Caco-2 (cell line): ENCODE measurements at regions not wholly inside any gene's neighbourhood (a gene's known extent, or its start where the extent isn't known, plus 50 kb on each side); places are given as distances from the start of the nearest gene placed in this dataset.

Source experiments
- BruUV-seq: library from RNA; stranded (reverse); fragments of 400-500 nt; replicated peaks from 2 replicates; lab custom pipeline; 2021; lab: Mats Ljungman, UMichigan
- CTCF ChIA-PET: fragments of 300-600 bp; sonication (Branson Sonifier 250); formaldehyde crosslinking; loops from one replicate; lab custom pipeline; 2022; ENCODE audit warnings: antibody characterized with exemption; lab: Charles Lee
- POLR2A ChIA-PET: fragments of 300-600 bp; sonication (Branson Sonifier 250); formaldehyde crosslinking; loops from one replicate; lab custom pipeline; 2022; ENCODE audit warnings: antibody characterized with exemption; lab: Charles Lee
- DNase-seq, 2 experiments: peaks; one replicate each; pipeline versions ENCODE4 v3.0.0 to v3.0.0-alpha.2; 2020 to 2022
- H3K27me3 ChIP-seq: replicated peaks from 2 replicates; pipeline ENCODE4 v1.6.0; 2011; ENCODE audit warnings: low read length; ENCODE audit not compliant: control insufficient read depth, insufficient read depth
- H3K36me3 ChIP-seq: 2 replicates; pipeline ENCODE4 v1.5.1; 2011; ENCODE audit warnings: low read length; ENCODE audit not compliant: control insufficient read depth, insufficient read depth
- H3K4me1 ChIP-seq: fragments of 250-450 bp; sonication (Bioruptor Pico); 2 replicates; pipeline ENCODE4 v1.5.1; 2020; ENCODE audit warnings: mild to moderate bottlenecking
- H3K4me3 ChIP-seq: 2 replicates; pipeline ENCODE4 v1.5.1; 2011; ENCODE audit warnings: low read depth, mild to moderate bottlenecking, control low read depth, low read length
- H3K9me3 ChIP-seq: fragments of 250-450 bp; sonication (Bioruptor Pico); 2 replicates; pipeline ENCODE4 v1.5.1; 2020; ENCODE audit warnings: mild to moderate bottlenecking, moderate library complexity
- H3K27ac Mint-ChIP-seq: one replicate; pipeline ENCODE4 v1.8.0; 2022; ENCODE audit warnings: mixed read lengths; ENCODE audit not compliant: unreplicated experiment
- H3K27me3 Mint-ChIP-seq: one replicate; pipeline ENCODE4 v1.8.0; 2022; ENCODE audit warnings: mixed read lengths; ENCODE audit not compliant: insufficient read depth, unreplicated experiment
- H3K36me3 Mint-ChIP-seq: one replicate; pipeline ENCODE4 v1.8.0; 2022; ENCODE audit warnings: mild to moderate bottlenecking, mixed read lengths; ENCODE audit not compliant: insufficient read depth, unreplicated experiment
- H3K4me1 Mint-ChIP-seq: one replicate; pipeline ENCODE4 v1.8.0; 2022; ENCODE audit warnings: low read depth, mixed read lengths; ENCODE audit not compliant: unreplicated experiment
- H3K4me3 Mint-ChIP-seq: one replicate; pipeline ENCODE4 v1.8.0; 2022; ENCODE audit warnings: mild to moderate bottlenecking, moderate library complexity, mixed read lengths; ENCODE audit not compliant: unreplicated experiment
- H3K9me3 Mint-ChIP-seq: one replicate; pipeline ENCODE4 v1.8.0; 2022; ENCODE audit warnings: mixed read lengths; ENCODE audit not compliant: unreplicated experiment
- CTCF ChIP-seq, 2 experiments: fragments of 200-600 bp in 1 of 2; IDR thresholded peaks; 1 replicate in 1 of 2; 2 replicates in 1 of 2; pipeline versions ENCODE4 v1.5.1 to v1.8.0; 2011 to 2022; ENCODE audit warnings: antibody characterized with exemption in 1 of 2, control low read depth in 1 of 2, inconsistent platforms in 1 of 2, low read depth in 1 of 2, low read length in 1 of 2, mild to moderate bottlenecking in 1 of 2, moderate library complexity in 1 of 2; ENCODE audit not compliant: insufficient read depth in 1 of 2, severe bottlenecking in 1 of 2, unreplicated experiment in 1 of 2
- intact Hi-C: fragments of 100-400 bp; cut with micrococcal nuclease; formaldehyde crosslinking; loops from one replicate; pipeline ENCODE4 v1.10.0; 2022; ENCODE audit not compliant: unreplicated experiment

- intact Hi-C loops = no loop called here
- Mint-ChIP-seq H3K36me3 (peaks cover 27% of the 10 kb centered on the region), H3K4me3 (no peak overlapping the region), H3K27ac (no peak overlapping the region), H3K4me1 (peaks cover 36% of the 10 kb centered on the region), H3K9me3 (no peaks in the 10 kb centered on the region), H3K27me3 (no peaks in the 10 kb centered on the region)
- ChIA-PET CTCF (no interaction called here), POLR2A (no interaction called here)
- no peak for TF ChIP-seq CTCF (IDR thresholded peaks at IDR 0.05; ENCODE audit: insufficient read depth in 1 of 2, low read depth in 1 of 2, low read length in 1 of 2, severe bottlenecking in 1 of 2, unreplicated experiment in 1 of 2)
- no TSS peak for BruUV-seq
- Histone ChIP-seq H3K4me3 (no peak overlapping the region), H3K4me1 (peaks cover 21% of the 10 kb centered on the region), H3K9me3 (no peaks in the 10 kb centered on the region), H3K36me3 (peaks cover 2% of the 10 kb centered on the region; the same call in 1 of the 2 replicates), H3K27me3 (no peaks in the 10 kb centered on the region)
- DNase-seq = no peak
Measured at GRCh38 chr1:168396940-168397684, 116.4 kb downstream of the TBX19 start.

- Histone ChIP-seq H3K36me3 (peaks cover 2% of the 10 kb centered on the region; the same call in 1 of the 2 replicates), H3K4me1 (peaks cover 15% of the 10 kb centered on the region), H3K4me3 (no peak overlapping the region), H3K27me3 (no peaks in the 10 kb centered on the region), H3K9me3 (no peaks in the 10 kb centered on the region)
- H3K4me3 Mint-ChIP-seq = no peak overlapping the region
- H3K27me3 Mint-ChIP-seq = no peaks in the 10 kb centered on the region
- H3K4me1 Mint-ChIP-seq = peaks cover 38% of the 10 kb centered on the region
- no peak for DNase-seq
- intact Hi-C loops = no loop called here
- BruUV-seq = no TSS peak
- CTCF ChIA-PET = no interaction called here
- peaks cover 27% of the 10 kb centered on the region for H3K36me3 Mint-ChIP-seq
- TF ChIP-seq CTCF (IDR thresholded peaks at IDR 0.05; ENCODE audit: insufficient read depth in 1 of 2, low read depth in 1 of 2, low read length in 1 of 2, severe bottlenecking in 1 of 2, unreplicated experiment in 1 of 2) = no peak
- H3K27ac Mint-ChIP-seq = no peak overlapping the region
- POLR2A ChIA-PET = no interaction called here
- H3K9me3 Mint-ChIP-seq = no peaks in the 10 kb centered on the region
Measured at GRCh38 chr1:168396508-168396907, 115.8 kb downstream of the TBX19 start.

GRCh38 chr1:168394858-168395257 is 114.2 kb downstream of the TBX19 start:
- Mint-ChIP-seq H3K36me3 (peaks cover 20% of the 10 kb centered on the region), H3K9me3 (no peaks in the 10 kb centered on the region), H3K27me3 (no peaks in the 10 kb centered on the region), H3K27ac (no peak overlapping the region), H3K4me1 (peaks cover 30% of the 10 kb centered on the region), H3K4me3 (no peak overlapping the region)
- ChIA-PET POLR2A (no interaction called here), CTCF (no interaction called here)
- Histone ChIP-seq H3K36me3 (no peaks in the 10 kb centered on the region), H3K27me3 (no peaks in the 10 kb centered on the region), H3K9me3 (no peaks in the 10 kb centered on the region), H3K4me1 (peaks cover 14% of the 10 kb centered on the region; the same call in 1 of the 2 replicates), H3K4me3 (no peak overlapping the region)
- no peak for DNase-seq
- intact Hi-C loops = no loop called here
- no TSS peak for BruUV-seq
- TF ChIP-seq CTCF (IDR thresholded peaks at IDR 0.05; ENCODE audit: insufficient read depth in 1 of 2, low read depth in 1 of 2, low read length in 1 of 2, severe bottlenecking in 1 of 2, unreplicated experiment in 1 of 2) = no peak
